ENCODE measurements at regions not wholly inside any gene's neighbourhood (a gene's known extent, or its start where the extent isn't known, plus 50 kb on each side); places are given as distances from the start of the nearest gene placed in this dataset.

- Histone ChIP-seq H2BK120ac (ENCODE audit: low read depth, low read length) (no peak overlapping the region), H3K36me3 (replicated peaks in 1 of 2; ENCODE audit: control insufficient read depth in 2 of 2, insufficient read depth in 2 of 2, low read length in 2 of 2) (no peaks in the 10 kb centered on the region), H3K79me1 (ENCODE audit: low read depth, low read length) (no peaks in the 10 kb centered on the region), H2AFZ (ENCODE audit: low read length) (peak overlapping the region; percentile 68), H3K4me2 (ENCODE audit: insufficient read depth, low read length, poor library complexity, severe bottlenecking) (no peak overlapping the region), H3K4ac (ENCODE audit: low read length) (no peak overlapping the region), H2BK15ac (ENCODE audit: low read length) (no peak overlapping the region), H4K8ac (ENCODE audit: low read depth, low read length) (no peak overlapping the region), H3K27me3 (ENCODE audit: control insufficient read depth in 3 of 3, insufficient read depth in 3 of 3, low read depth in 1 of 3, low read length in 3 of 3) (no peaks in the 10 kb centered on the region), H3K27ac (replicated peaks; ENCODE audit: low read length) (no peak overlapping the region), H3K4me1 (ENCODE audit: control insufficient read depth in 2 of 2, insufficient read depth in 1 of 2, low read depth in 1 of 2, low read length in 2 of 2) (peaks cover 0 to 3% of the 10 kb centered on the region in 2 donors), H3K9ac (ENCODE audit: low read depth, low read length, poor library complexity) (no peak overlapping the region), H4K91ac (ENCODE audit: low read depth, low read length, poor library complexity) (no peak overlapping the region), H2BK5ac (ENCODE audit: low read length) (no peak overlapping the region), H2BK12ac (ENCODE audit: low read length) (no peak overlapping the region), H3K4me3 (ENCODE audit: low read length in 2 of 2) (no peak overlapping the region), H3K14ac (ENCODE audit: low read length) (no peak overlapping the region), H2AK5ac (ENCODE audit: low read depth, low read length) (no peak overlapping the region), H3K18ac (ENCODE audit: low read length) (no peak overlapping the region), H3K23ac (ENCODE audit: low read depth, low read length, poor library complexity) (no peak overlapping the region), H3K9me3 (replicated peaks in 1 of 2; ENCODE audit: control insufficient read depth in 2 of 2, insufficient read depth in 1 of 2, low read depth in 1 of 2, low read length in 2 of 2) (no peaks in the 10 kb centered on the region)
- WGBS, 2 donors (ENCODE audit: extremely low coverage in 2 of 2, insufficient read length in 2 of 2, insufficient replicate concordance in 1 of 2): no CpG with 5 or more reads among the region's 5 CpGs
- no peak for DNase-seq (ENCODE audit: low spot score)
Observed at GRCh38 chr13:80870186-80870585, 529.3 kb upstream of the SPRY2 start.

- Histone ChIP-seq H2AK5ac (ENCODE audit: low read depth, low read length) (no peak overlapping the region), H3K36me3 (replicated peaks in 1 of 2; ENCODE audit: control insufficient read depth in 2 of 2, insufficient read depth in 2 of 2, low read length in 2 of 2) (no peaks in the 10 kb centered on the region), H3K14ac (ENCODE audit: low read length) (no peak overlapping the region), H3K4me1 (ENCODE audit: control insufficient read depth in 2 of 2, insufficient read depth in 1 of 2, low read depth in 1 of 2, low read length in 2 of 2) (peaks cover 0 to 5% of the 10 kb centered on the region in 2 donors), H2BK5ac (ENCODE audit: low read length) (no peak overlapping the region), H4K8ac (ENCODE audit: low read depth, low read length) (no peak overlapping the region), H3K23ac (ENCODE audit: low read depth, low read length, poor library complexity) (no peak overlapping the region), H3K4ac (ENCODE audit: low read length) (no peak overlapping the region), H3K9ac (ENCODE audit: low read depth, low read length, poor library complexity) (no peak overlapping the region), H3K4me2 (ENCODE audit: insufficient read depth, low read length, poor library complexity, severe bottlenecking) (no peak overlapping the region), H3K27ac (replicated peaks; ENCODE audit: low read length) (no peak overlapping the region), H2BK12ac (ENCODE audit: low read length) (no peak overlapping the region), H3K18ac (ENCODE audit: low read length) (no peak overlapping the region), H2BK120ac (ENCODE audit: low read depth, low read length) (no peak overlapping the region), H2BK15ac (ENCODE audit: low read length) (no peak overlapping the region), H2AFZ (ENCODE audit: low read length) (no peak overlapping the region), H3K9me3 (replicated peaks in 1 of 2; ENCODE audit: control insufficient read depth in 2 of 2, insufficient read depth in 1 of 2, low read depth in 1 of 2, low read length in 2 of 2) (peaks cover 0 to 5% of the 10 kb centered on the region in 2 donors), H4K91ac (ENCODE audit: low read depth, low read length, poor library complexity) (no peak overlapping the region), H3K4me3 (ENCODE audit: low read length in 2 of 2) (no peak overlapping the region), H3K79me1 (ENCODE audit: low read depth, low read length) (no peaks in the 10 kb centered on the region), H3K27me3 (ENCODE audit: control insufficient read depth in 3 of 3, insufficient read depth in 3 of 3, low read depth in 1 of 3, low read length in 3 of 3) (no peaks in the 10 kb centered on the region)
- WGBS, 2 donors (ENCODE audit: extremely low coverage in 2 of 2, insufficient read length in 2 of 2, insufficient replicate concordance in 1 of 2): no CpG with 5 or more reads among the region's 3 CpGs
- DNase-seq (ENCODE audit: low spot score): no peak
Observed at GRCh38 chr13:80866921-80867320, 526.0 kb upstream of the SPRY2 start.

- Histone ChIP-seq H4K91ac (ENCODE audit: low read depth, low read length, poor library complexity) (no peak overlapping the region), H3K23ac (ENCODE audit: low read depth, low read length, poor library complexity) (no peak overlapping the region), H2BK12ac (ENCODE audit: low read length) (no peak overlapping the region), H4K8ac (ENCODE audit: low read depth, low read length) (no peak overlapping the region), H3K4me2 (ENCODE audit: insufficient read depth, low read length, poor library complexity, severe bottlenecking) (no peak overlapping the region), H3K27me3 (ENCODE audit: control insufficient read depth in 3 of 3, insufficient read depth in 3 of 3, low read depth in 1 of 3, low read length in 3 of 3) (no peaks in the 10 kb centered on the region), H3K27ac (replicated peaks; ENCODE audit: low read length) (no peak overlapping the region), H3K79me1 (ENCODE audit: low read depth, low read length) (no peaks in the 10 kb centered on the region), H2BK15ac (ENCODE audit: low read length) (no peak overlapping the region), H2AK5ac (ENCODE audit: low read depth, low read length) (no peak overlapping the region), H2AFZ (ENCODE audit: low read length) (no peak overlapping the region), H2BK120ac (ENCODE audit: low read depth, low read length) (no peak overlapping the region), H3K18ac (ENCODE audit: low read length) (no peak overlapping the region), H3K36me3 (replicated peaks in 1 of 2; ENCODE audit: control insufficient read depth in 2 of 2, insufficient read depth in 2 of 2, low read length in 2 of 2) (no peaks in the 10 kb centered on the region), H2BK5ac (ENCODE audit: low read length) (no peak overlapping the region), H3K9ac (ENCODE audit: low read depth, low read length, poor library complexity) (no peak overlapping the region), H3K14ac (ENCODE audit: low read length) (no peak overlapping the region), H3K4me1 (ENCODE audit: control insufficient read depth in 2 of 2, insufficient read depth in 1 of 2, low read depth in 1 of 2, low read length in 2 of 2) (peaks cover 0 to 5% of the 10 kb centered on the region in 2 donors), H3K9me3 (replicated peaks in 1 of 2; ENCODE audit: control insufficient read depth in 2 of 2, insufficient read depth in 1 of 2, low read depth in 1 of 2, low read length in 2 of 2) (peaks cover 0 to 5% of the 10 kb centered on the region in 2 donors), H3K4me3 (ENCODE audit: low read length in 2 of 2) (no peak overlapping the region), H3K4ac (ENCODE audit: low read length) (no peak overlapping the region)
- WGBS, 2 donors (ENCODE audit: extremely low coverage in 2 of 2, insufficient read length in 2 of 2, insufficient replicate concordance in 1 of 2): no CpG with 5 or more reads among the region's 1 CpG
- DNase-seq (ENCODE audit: low spot score): no peak
Observed at GRCh38 chr13:80865329-80865728, 524.4 kb upstream of the SPRY2 start.

- Histone ChIP-seq H3K4me2 (ENCODE audit: insufficient read depth, low read length, poor library complexity, severe bottlenecking) (no peak overlapping the region), H3K14ac (ENCODE audit: low read length) (no peak overlapping the region), H2AFZ (ENCODE audit: low read length) (peak overlapping the region; percentile 54), H3K27me3 (ENCODE audit: control insufficient read depth in 3 of 3, insufficient read depth in 3 of 3, low read depth in 1 of 3, low read length in 3 of 3) (no peaks in the 10 kb centered on the region), H2AK5ac (ENCODE audit: low read depth, low read length) (no peak overlapping the region), H2BK12ac (ENCODE audit: low read length) (no peak overlapping the region), H3K4ac (ENCODE audit: low read length) (no peak overlapping the region), H3K23ac (ENCODE audit: low read depth, low read length, poor library complexity) (no peak overlapping the region), H3K18ac (ENCODE audit: low read length) (no peak overlapping the region), H4K8ac (ENCODE audit: low read depth, low read length) (no peak overlapping the region), H3K4me3 (ENCODE audit: low read length in 2 of 2) (no peak overlapping the region), H2BK120ac (ENCODE audit: low read depth, low read length) (no peak overlapping the region), H3K9ac (ENCODE audit: low read depth, low read length, poor library complexity) (no peak overlapping the region), H3K36me3 (replicated peaks in 1 of 2; ENCODE audit: control insufficient read depth in 2 of 2, insufficient read depth in 2 of 2, low read length in 2 of 2) (no peaks in the 10 kb centered on the region), H2BK15ac (ENCODE audit: low read length) (no peak overlapping the region), H3K27ac (replicated peaks; ENCODE audit: low read length) (no peak overlapping the region), H3K9me3 (replicated peaks in 1 of 2; ENCODE audit: control insufficient read depth in 2 of 2, insufficient read depth in 1 of 2, low read depth in 1 of 2, low read length in 2 of 2) (peaks cover 0 to 5% of the 10 kb centered on the region in 2 donors), H3K4me1 (ENCODE audit: control insufficient read depth in 2 of 2, insufficient read depth in 1 of 2, low read depth in 1 of 2, low read length in 2 of 2) (peaks cover 2 to 3% of the 10 kb centered on the region in 2 donors), H3K79me1 (ENCODE audit: low read depth, low read length) (no peaks in the 10 kb centered on the region), H2BK5ac (ENCODE audit: low read length) (no peak overlapping the region), H4K91ac (ENCODE audit: low read depth, low read length, poor library complexity) (no peak overlapping the region)
- DNase-seq (ENCODE audit: low spot score): no peak
- WGBS, 2 donors (ENCODE audit: extremely low coverage in 2 of 2, insufficient read length in 2 of 2, insufficient replicate concordance in 1 of 2): no CpG with 5 or more reads among the region's 4 CpGs
Observed at GRCh38 chr13:80862456-80862855, 521.5 kb upstream of the SPRY2 start.

Measured in neuronal stem cell (in vitro differentiated cells).